NCI-H1417 treated with DMSO at 0.1 percent for 48 hours (cell line): ENCODE measurements at regions not wholly inside any gene's neighbourhood (a gene's known extent, or its start where the extent isn't known, plus 50 kb on each side); places are given as distances from the start of the nearest gene placed in this dataset.

Experiments used
- DNase-seq: peaks from one replicate; lab custom pipeline; 2025; lab: John Stamatoyannopoulos, UW

DNA sequence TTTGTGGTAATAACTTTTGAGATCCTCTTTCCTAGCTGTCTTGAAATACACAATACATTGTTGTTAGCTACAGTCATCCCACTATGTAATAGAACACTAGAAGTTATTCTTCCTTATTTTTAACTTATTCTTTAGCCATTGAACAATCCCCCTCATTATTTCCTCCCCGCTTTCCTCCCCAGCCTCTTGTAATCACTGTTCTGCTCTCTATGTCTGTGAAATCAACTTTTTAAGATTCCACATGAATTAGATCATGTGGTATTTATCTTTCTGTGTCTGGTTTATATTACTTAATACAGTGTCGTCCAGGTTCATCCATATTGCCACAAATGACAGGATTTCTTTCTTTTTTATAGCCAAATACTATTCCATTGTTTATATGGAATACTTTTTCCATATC lies 72.9 kb downstream of the SLC10A2 start:
- no peak for DNase-seq

- no peak for DNase-seq
These were observed 82.0 kb downstream of the SLC10A2 start for GRCh38 chr13:102984210-102984609.

DNA sequence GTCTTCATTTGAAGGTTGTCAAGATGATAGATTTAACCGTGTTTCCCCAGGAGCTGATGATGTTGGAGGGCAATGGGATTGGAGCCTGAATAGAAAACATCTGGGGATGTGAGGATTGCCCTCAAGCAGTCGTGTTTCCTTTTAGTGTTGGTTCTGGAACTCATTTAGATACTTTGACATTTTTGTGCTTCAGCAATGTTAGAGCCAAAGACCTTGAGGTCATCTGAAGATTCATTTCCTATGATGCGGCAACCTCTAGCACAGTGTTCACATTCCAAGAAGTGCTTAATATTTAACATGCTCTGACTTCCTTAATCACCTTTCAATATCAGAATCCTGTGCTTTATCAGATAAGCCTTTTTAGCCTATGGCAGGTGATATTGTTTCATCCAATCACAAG lies 82.7 kb downstream of the SLC10A2 start:
- no peak for DNase-seq

DNA sequence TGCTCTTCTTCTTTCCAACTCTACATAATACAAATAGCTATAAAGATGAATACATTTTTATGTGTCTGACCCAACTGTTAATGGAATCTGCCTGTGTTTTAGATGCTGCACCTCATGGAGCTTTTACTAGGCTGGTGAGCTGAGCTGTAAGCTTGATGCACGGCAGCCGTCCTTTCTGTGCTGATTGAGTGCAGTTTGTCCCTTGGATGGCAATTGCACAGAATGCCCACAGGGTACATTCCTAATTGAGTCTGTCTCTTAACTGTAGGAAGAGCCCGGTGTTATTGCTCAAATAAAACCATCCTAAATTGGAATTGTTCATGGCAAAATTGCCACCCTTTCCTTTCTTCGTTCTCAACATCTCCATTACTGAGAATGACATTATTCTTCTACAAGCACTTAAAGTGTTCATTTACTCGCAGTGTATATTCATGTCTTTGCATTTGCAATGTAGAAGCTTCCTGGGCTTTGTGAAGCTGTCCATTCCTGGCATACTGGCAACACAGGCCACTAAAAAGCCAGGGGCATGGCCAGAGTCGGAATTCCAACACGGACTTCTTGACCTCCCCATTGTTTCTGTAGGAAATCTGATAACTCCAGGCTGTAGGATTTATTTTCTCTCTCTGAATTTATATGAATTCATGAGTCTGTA lies 85.8 kb downstream of the SLC10A2 start:
- DNase-seq, result no peak

GRCh38 chr13:102978168-102978567 lies 88.0 kb downstream of the SLC10A2 start:
- no peak for DNase-seq

GRCh38 chr13:102977471-102977870 lies 88.7 kb downstream of the SLC10A2 start:
- DNase-seq, result no peak

DNA sequence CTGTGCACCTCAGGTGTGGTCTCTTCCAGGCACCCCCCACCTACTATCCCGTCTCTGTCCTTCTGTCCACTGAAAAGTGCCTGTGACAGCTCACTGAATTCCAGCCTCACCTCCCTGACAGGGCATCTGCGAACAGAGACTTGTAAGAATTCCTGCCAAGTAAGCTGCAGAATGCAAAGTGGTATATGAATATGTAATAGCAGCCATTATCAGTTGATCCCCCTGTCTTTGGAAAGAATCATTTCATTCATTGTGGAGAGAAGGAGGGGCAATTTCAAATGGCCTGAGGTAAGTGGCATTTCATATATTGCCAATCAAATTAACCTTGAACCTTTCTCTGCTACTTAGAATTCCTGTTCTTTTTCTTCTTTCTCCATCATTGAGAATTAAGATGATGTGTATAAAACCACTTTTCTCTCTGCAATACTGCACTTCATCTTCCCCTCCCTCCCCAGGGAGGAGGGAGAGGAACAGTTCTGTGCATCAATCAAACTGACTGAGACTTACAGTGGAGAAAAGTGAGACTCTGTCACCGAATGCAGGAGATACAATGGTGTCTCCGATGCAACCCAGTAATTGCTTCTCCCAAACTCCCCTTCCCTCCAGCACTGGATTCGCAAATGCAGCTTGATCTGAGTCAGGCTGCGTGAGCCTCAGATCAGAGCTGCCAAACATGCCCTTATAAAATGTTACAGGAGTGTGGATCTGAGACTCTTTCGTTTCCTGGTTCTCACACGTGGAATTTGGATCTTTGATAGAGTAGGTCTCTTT lies 91.7 kb downstream of the SLC10A2 start:
- no peak for DNase-seq

- DNase-seq, result no peak
These were observed 94.0 kb downstream of the SLC10A2 start for GRCh38 chr13:102972191-102972590.

DNA sequence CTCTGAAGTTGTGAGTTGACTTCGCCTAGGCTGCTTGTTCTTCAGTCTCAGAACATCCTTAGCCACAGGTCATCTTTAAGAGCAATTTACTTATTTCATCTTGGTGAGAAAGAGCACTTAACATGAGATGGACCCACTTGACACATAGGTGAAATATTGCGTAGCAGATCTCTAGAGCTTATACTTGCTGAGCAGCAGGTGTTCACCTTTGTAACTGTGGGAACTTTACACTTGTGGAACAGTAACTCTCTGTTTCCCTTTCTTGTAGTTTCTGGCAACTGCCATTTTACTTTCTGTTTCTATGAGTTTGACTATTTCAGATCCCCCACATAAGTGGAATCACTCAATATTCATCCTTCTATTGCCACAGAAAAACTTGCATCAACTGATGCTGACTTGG lies 95.7 kb downstream of the SLC10A2 start:
- no peak for DNase-seq

DNA sequence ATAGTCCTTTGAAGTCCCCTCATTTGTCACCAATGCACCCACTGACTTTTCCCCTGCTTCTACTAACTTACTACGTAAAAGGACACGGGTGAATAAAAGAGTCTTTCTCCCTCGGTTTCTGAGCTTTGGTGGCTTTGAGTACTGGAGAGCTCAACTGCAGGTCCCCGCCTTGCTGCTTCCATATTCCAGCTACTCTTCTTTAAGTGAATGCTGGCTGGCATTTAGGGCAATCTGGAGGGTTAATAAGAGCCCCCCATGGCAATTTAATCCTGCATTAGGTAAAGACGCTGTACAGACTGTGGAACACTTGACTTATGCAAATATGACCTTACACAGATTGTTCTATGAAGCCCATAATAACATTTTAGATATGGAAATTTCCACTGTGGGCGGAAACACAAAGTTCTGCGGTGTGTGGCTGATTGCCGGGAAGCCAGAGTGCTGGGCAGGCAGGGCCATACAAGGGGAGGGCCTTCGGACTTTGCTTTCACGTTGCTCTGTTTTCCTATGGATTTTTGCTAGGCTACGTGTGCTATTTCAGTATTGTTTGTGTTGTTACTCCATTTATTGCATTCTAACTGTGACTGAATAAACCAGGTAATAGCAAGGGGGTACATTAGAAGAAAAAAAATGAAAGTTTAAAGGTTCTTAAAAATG lies 97.5 kb downstream of the SLC10A2 start:
- DNase-seq, result no peak

DNA sequence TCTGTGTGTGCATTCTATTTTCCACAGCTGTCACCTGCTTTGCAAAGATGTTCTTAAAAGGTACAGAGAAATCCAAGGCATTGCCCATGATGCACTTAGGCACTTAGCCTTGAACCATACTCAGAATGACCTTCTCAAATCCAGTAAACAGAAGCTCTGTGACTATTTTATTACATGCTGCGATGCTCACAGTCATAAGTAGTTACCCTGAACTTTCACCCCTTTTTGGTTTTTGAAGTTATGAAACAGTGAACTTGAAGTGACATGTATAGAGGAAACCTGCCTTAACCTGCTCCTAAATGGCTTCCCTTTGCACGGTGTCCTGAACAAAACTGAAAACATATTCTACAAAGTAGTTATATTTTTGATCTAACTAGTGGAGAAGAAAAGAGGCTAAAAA lies 100.4 kb downstream of the SLC10A2 start:
- DNase-seq, result no peak

GRCh38 chr13:102962430-102962829 lies 103.8 kb downstream of the SLC10A2 start:
- no peak for DNase-seq

- no peak for DNase-seq
These were observed 105.3 kb downstream of the SLC10A2 start for GRCh38 chr13:102960959-102961358.

GRCh38 chr13:102956449-102956848 lies 109.8 kb downstream of the SLC10A2 start:
- DNase-seq, result no peak

DNA sequence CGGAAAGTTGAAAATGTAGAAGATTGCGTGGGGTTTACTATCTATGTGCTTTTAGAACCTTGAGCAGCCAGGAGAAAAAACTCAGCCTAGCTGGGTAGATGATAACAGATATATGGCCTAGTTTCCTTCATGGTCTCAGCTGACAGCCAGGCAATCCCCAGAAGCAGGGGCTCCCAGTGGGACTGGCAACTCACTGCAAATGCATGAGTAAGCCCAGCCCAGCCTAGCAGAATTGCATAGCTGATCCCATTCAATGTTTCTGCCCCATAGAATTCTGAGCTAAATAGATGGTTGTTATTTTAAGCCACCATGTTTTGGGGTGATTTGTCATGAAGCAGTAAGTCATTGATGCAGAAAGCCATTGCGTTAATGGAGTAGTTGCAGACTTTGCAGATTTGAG lies 108.5 kb downstream of the ERCC5 start:
- DNase-seq, result no peak

GRCh38 chr13:102951808-102952207 lies 106.0 kb downstream of the ERCC5 start:
- DNase-seq, result no peak

- peak; percentile 82 for DNase-seq
These were observed 102.0 kb downstream of the ERCC5 start for GRCh38 chr13:102947745-102948405.

DNA sequence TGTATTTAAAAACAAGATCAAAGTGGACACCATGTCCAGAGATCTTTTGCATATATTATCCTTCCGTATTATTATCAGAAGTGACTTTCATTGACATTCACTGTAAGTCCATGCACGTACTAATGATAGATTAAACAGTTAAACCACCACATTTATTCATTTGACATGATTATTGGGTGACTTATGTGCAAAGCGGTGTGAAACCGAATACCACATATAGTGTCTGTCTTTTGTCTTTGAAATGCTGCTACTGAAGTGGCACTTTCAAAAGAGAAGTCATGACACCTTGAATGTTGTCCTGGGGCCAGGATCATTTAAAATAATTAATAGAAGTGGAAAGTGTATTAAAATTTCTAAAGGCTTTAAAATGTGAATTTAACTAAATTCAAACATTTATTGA lies 100.1 kb downstream of the ERCC5 start:
- DNase-seq, result peak; percentile 89

- peak; percentile 97 for DNase-seq
These were observed 99.5 kb downstream of the ERCC5 start for GRCh38 chr13:102945324-102945815.

DNA sequence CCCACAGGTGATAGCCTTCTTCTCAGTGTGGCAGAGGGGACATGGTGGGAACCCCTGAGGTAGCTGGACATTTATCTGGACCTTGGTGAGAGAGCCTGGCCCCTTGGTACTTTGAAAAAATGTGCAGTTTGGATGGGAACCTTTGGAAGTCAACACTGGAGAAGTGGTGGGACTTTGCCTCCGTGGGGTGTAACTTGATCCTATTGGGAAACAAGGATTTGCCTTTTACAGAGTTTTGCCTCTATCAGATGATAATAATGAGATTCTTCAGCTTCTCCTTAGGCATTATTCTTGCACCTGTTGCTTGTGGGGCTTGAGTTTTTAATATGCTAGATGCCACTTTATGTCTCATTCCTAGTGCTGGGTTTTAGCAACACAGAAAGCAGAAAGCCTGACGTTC lies 99.0 kb downstream of the ERCC5 start:
- no peak for DNase-seq

GRCh38 chr13:102940770-102941169 lies 94.9 kb downstream of the ERCC5 start:
- no peak for DNase-seq

- DNase-seq, result no peak
These were observed 94.3 kb downstream of the ERCC5 start for GRCh38 chr13:102940143-102940542.
